Prostate gland (tissue), 2 donors: ENCODE measurements at regions not wholly inside any gene's neighbourhood (a gene's known extent, or its start where the extent isn't known, plus 50 kb on each side); places are given as distances from the start of the nearest gene placed in this dataset.

Experiments used
- DNase-seq: peaks from one replicate; pipeline ENCODE4 v3.0.0-alpha.2; 2019; ENCODE audit warnings: low spot score
- H3K27ac ChIP-seq, 2 donors: fragments of 200-600 bp; sonication (generic); 2 replicates each; pipeline ENCODE4 v1.5.1; 2017 to 2019
- H3K27me3 ChIP-seq: fragments of 200-600 bp; sonication (generic); replicated peaks from 2 replicates; pipeline ENCODE4 v1.5.1; 2019; ENCODE audit not compliant: insufficient read depth
- H3K36me3 ChIP-seq, 2 donors: fragments of 200-600 bp; sonication (generic); 1 replicate in 1 of 2; 2 replicates in 1 of 2; pipeline versions ENCODE4 v1.5.1 to v1.8.1; 2017 to 2019
- H3K4me1 ChIP-seq: fragments of 200-600 bp; sonication (generic); replicated peaks from 2 replicates; pipeline ENCODE4 v1.5.1; 2019
- H3K4me3 ChIP-seq, 2 donors: fragments of 200-600 bp; sonication (generic); 2 replicates each; pipeline ENCODE4 v1.5.1; 2017 to 2019
- H3K9me3 ChIP-seq: fragments of 200-600 bp; sonication (generic); 2 replicates; pipeline ENCODE4 v1.5.1; 2017
- POLR2A ChIP-seq: fragments of 450-650 bp; IDR thresholded peaks from one replicate; pipeline ENCODE4 v1.6.1; 2016; ENCODE audit warnings: antibody characterized with exemption, mild to moderate bottlenecking
- POLR2AphosphoS5 ChIP-seq: sonication (generic); formaldehyde crosslinking; IDR thresholded peaks from one replicate; pipeline ENCODE4 v1.6.1; 2017; ENCODE audit warnings: antibody characterized with exemption
- WGBS: methylation state at CpG from one replicate; pipeline ENCODE4 v1.1.5; 2018; 5-methylcytosine and 5-hydroxymethylcytosine counted together
- intact Hi-C: fragments of 100-400 bp; cut with DNase I; formaldehyde crosslinking; loops from one replicate; pipeline ENCODE4 v1.14.2; 2022
- TF ChIP-seq, protein P1 (sequence below), 4 experiments: fragments of 200-600 bp in 2 of 4; fragments of 450-650 bp in 2 of 4; sonication (generic) in 2 of 4; IDR thresholded peaks; 1 replicate in 3 of 4; 2 replicates in 1 of 4; pipeline ENCODE4 v1.5.1; 2016 to 2019; ENCODE audit warnings: antibody characterized with exemption in 4 of 4, mild to moderate bottlenecking in 2 of 4, moderate library complexity in 2 of 4

DNA sequence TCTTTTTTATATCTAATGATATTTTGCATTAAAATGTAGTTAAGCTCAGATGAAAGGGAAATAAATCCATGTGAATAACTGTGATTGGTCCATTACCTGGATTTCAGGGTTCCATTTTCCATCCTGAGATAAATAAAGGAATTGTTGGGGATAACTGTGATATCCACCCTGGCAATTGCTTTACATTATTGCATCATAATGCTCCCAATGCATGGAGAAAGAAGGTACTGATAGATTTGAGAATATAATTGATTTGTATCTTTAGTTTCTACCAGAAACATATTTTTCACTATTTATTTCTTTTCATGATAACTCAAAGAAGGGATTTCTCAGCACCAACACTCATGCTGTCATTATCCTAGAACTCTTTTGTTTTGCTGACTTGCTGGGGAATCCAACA lies 102.0 kb upstream of the KCNQ5 start:
- Histone ChIP-seq H3K27me3 (no peaks in the 10 kb centered on the region), H3K9me3 (no peaks in the 10 kb centered on the region), H3K27ac (no peak overlapping the region), H3K4me3 (no peak overlapping the region), H3K36me3 (no peaks in the 10 kb centered on the region), H3K4me1 (no peaks in the 10 kb centered on the region)
- intact Hi-C loops: no loop called here
- no peak for DNase-seq
- TF ChIP-seq, protein P1, sequence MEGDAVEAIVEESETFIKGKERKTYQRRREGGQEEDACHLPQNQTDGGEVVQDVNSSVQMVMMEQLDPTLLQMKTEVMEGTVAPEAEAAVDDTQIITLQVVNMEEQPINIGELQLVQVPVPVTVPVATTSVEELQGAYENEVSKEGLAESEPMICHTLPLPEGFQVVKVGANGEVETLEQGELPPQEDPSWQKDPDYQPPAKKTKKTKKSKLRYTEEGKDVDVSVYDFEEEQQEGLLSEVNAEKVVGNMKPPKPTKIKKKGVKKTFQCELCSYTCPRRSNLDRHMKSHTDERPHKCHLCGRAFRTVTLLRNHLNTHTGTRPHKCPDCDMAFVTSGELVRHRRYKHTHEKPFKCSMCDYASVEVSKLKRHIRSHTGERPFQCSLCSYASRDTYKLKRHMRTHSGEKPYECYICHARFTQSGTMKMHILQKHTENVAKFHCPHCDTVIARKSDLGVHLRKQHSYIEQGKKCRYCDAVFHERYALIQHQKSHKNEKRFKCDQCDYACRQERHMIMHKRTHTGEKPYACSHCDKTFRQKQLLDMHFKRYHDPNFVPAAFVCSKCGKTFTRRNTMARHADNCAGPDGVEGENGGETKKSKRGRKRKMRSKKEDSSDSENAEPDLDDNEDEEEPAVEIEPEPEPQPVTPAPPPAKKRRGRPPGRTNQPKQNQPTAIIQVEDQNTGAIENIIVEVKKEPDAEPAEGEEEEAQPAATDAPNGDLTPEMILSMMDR (IDR thresholded peaks at IDR 0.05): no peak
- TF ChIP-seq POLR2A (no peak), POLR2AphosphoS5 (no peak)

DNA sequence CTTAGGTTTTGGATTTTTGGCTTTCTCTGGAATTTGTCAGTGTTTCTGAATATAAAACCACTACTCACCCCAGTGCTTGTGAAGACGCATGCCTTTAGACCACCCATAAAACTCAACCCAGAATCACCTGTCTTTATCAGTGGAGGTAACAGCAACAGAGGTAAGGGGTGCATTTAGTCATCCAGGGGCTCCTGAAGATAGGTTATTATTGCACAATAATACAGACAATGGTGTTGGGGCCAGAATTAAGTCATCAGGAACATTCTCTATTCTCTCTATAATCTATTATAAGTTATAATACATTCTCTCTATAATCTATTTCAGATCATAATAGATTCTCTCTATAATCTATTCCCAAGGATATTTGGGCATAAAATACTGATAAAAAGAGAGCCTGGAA lies 100.2 kb upstream of the KCNQ5 start:
- Histone ChIP-seq H3K4me1 (no peaks in the 10 kb centered on the region), H3K36me3 (no peaks in the 10 kb centered on the region), H3K27me3 (no peaks in the 10 kb centered on the region), H3K27ac (no peak overlapping the region), H3K9me3 (no peaks in the 10 kb centered on the region), H3K4me3 (no peak overlapping the region)
- WGBS: 61% methylated on average over 1 of the region's 1 CpG
- TF ChIP-seq, protein P1 (IDR thresholded peaks at IDR 0.05): no peak
- TF ChIP-seq POLR2A (no peak), POLR2AphosphoS5 (no peak)
- intact Hi-C loops: no loop called here
- no peak for DNase-seq

DNA sequence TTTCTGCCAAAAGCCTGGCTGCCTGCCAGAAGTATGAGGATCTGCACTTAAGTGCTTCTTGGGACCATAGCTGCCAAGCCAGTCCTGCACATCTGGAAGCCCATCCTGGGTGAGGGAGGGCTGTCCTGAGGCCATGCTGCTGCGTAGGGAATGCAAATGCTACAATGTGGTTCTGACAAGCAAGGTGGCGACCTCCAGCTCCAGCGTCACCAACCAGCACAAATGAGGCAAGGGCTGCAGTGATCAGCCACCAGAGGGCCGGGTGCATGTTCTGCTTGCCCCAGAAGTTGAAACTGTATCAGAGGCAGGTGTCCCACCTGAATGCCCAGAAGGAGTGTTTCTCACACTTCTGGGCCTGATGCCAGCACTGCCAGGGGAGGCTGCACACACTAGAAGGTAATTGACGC lies 99.1 kb upstream of the KCNQ5 start:
- Histone ChIP-seq H3K4me1 (no peaks in the 10 kb centered on the region), H3K9me3 (no peaks in the 10 kb centered on the region), H3K4me3 (no peak overlapping the region), H3K27me3 (no peaks in the 10 kb centered on the region), H3K27ac (no peak overlapping the region), H3K36me3 (no peaks in the 10 kb centered on the region)
- no peak for TF ChIP-seq POLR2A
- TF ChIP-seq, protein P1 (IDR thresholded peaks at IDR 0.05): no peak
- TF ChIP-seq POLR2AphosphoS5: no peak
- intact Hi-C loops: no loop called here
- DNase-seq: no peak
- 77% methylated on average over 5 of the region's 5 CpGs for WGBS

DNA sequence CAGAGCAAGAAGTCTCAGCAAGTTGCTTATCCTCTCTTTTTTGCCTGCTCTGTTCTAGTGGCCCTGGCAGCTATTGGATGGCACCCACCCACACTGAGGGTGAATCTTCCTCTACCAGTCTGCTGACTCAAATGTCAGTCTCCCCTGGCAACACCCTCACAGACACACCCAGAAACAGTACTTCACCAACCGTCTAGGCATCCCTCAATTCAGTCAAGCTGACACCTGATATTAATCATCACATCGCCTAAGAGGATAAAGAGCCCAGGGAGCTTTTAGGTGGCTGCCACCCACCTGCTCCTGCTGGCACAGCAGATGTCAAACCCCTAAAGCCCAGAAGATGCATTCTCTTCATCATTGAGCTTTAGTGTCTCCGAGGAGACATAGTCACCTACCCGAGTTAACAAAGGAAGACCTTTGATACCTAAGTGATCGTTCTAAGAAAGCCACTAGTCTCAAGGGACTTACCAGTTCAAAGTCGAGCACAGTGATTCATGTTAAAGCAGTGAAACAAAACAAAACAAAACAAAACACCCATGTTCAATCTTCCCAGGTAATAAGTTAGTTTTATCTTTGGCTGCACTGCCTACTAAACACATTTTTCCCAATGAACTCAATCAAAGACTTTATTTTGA lies 97.7 kb upstream of the KCNQ5 start:
- WGBS: 84% methylated on average over 6 of the region's 6 CpGs
- Histone ChIP-seq H3K9me3 (no peaks in the 10 kb centered on the region), H3K4me3 (no peak overlapping the region), H3K27ac (no peak overlapping the region), H3K36me3 (no peaks in the 10 kb centered on the region), H3K27me3 (no peaks in the 10 kb centered on the region), H3K4me1 (no peaks in the 10 kb centered on the region)
- TF ChIP-seq POLR2AphosphoS5 (no peak), POLR2A (no peak)
- TF ChIP-seq, protein P1 (IDR thresholded peaks at IDR 0.05): no peak
- intact Hi-C loops: no loop called here
- no peak for DNase-seq

DNA sequence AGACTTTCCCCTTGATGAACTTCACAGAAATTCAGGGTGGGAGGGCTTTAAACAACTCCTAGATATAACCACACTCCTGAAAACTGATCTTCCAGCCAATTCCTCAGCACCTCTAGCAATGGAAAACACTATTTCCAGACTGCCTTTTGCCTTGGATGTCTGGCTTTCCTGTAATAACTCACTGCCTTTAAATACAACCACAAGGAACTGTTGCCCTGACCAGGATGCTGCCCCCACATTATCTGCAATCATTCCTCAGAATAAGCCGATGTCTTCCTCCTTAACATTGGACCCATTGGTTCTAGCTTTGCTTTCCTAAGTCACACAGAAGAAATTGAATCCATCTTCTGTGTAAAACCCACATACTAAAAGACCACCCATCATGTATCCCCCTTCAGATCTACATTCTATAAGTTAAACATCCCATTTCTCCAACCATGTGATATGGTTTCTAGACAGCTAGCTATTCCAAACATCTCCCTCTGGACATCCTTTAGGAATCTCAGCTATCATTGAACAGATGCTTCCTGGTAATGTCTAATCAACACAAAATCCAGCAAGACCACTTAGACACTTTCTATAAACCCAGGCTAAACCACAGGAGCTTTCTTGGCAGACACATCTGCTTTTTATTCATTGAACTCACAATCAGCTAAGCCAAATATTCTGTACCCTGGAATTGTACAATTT lies 95.9 kb upstream of the KCNQ5 start:
- H3K27me3 ChIP-seq: no peaks in the 10 kb centered on the region
- no peaks in the 10 kb centered on the region for H3K36me3 ChIP-seq
- intact Hi-C loops: no loop called here
- no peak overlapping the region for H3K4me3 ChIP-seq
- DNase-seq: no peak
- no peaks in the 10 kb centered on the region for H3K9me3 ChIP-seq
- H3K4me1 ChIP-seq: no peaks in the 10 kb centered on the region
- no peak for TF ChIP-seq POLR2A
- TF ChIP-seq, protein P1 (IDR thresholded peaks at IDR 0.05): no peak
- no peak for TF ChIP-seq POLR2AphosphoS5
- no peak overlapping the region for H3K27ac ChIP-seq
- WGBS: 84% methylated on average over 1 of the region's 1 CpG
